ENCODE measurements at regions not wholly inside any gene's neighbourhood (a gene's known extent, or its start where the extent isn't known, plus 50 kb on each side); places are given as distances from the start of the nearest gene placed in this dataset.

GRCh38 chr9:107717529-107718314 lies 228.2 kb upstream of the KLF4 start:
- Mint-ChIP-seq H3K36me3 (ENCODE audit: low read depth) (no peaks in the 10 kb centered on the region), H3K4me3 (no peak overlapping the region), H3K4me1 (no peaks in the 10 kb centered on the region), H3K27me3 (no peaks in the 10 kb centered on the region), H3K27ac (no peak overlapping the region), H3K9me3 (peaks cover 7% of the 10 kb centered on the region)
- intact Hi-C loops (cut with micrococcal nuclease), result no loop called here
- no peak for DNase-seq

- H3K27ac Mint-ChIP-seq, result no peak overlapping the region
- H3K9me3 Mint-ChIP-seq, result peaks cover 4% of the 10 kb centered on the region
- DNase-seq, result no peak
- no peaks in the 10 kb centered on the region for H3K27me3 Mint-ChIP-seq
- no peaks in the 10 kb centered on the region for H3K36me3 Mint-ChIP-seq (ENCODE audit: low read depth)
- H3K4me1 Mint-ChIP-seq, result no peaks in the 10 kb centered on the region
- H3K4me3 Mint-ChIP-seq, result no peak overlapping the region
- intact Hi-C loops (cut with micrococcal nuclease), result no loop called here
Observed at GRCh38 chr9:107715740-107716139, 226.2 kb upstream of the KLF4 start.

GRCh38 chr9:107713470-107713869 lies 223.9 kb upstream of the KLF4 start:
- Mint-ChIP-seq H3K9me3 (peaks cover 4% of the 10 kb centered on the region), H3K36me3 (ENCODE audit: low read depth) (no peaks in the 10 kb centered on the region)
- intact Hi-C loops (cut with micrococcal nuclease), result no loop called here

GRCh38 chr9:107712390-107712789 lies 222.8 kb upstream of the KLF4 start:
- no peaks in the 10 kb centered on the region for H3K36me3 Mint-ChIP-seq (ENCODE audit: low read depth)
- H3K27ac Mint-ChIP-seq, result no peak overlapping the region
- no peak overlapping the region for H3K4me3 Mint-ChIP-seq
- H3K4me1 Mint-ChIP-seq, result no peaks in the 10 kb centered on the region
- intact Hi-C loops (cut with micrococcal nuclease), result no loop called here
- no peak for DNase-seq
- no peaks in the 10 kb centered on the region for H3K27me3 Mint-ChIP-seq
- peaks cover 4% of the 10 kb centered on the region for H3K9me3 Mint-ChIP-seq

More at GRCh38 chr9:107713470-107713869, 223.9 kb upstream of the KLF4 start:
- Mint-ChIP-seq H3K27ac (no peak overlapping the region), H3K4me1 (no peaks in the 10 kb centered on the region), H3K4me3 (no peak overlapping the region), H3K27me3 (no peaks in the 10 kb centered on the region)
- DNase-seq, result no peak

GRCh38 chr9:107711542-107711941 lies 222.0 kb upstream of the KLF4 start:
- intact Hi-C loops (cut with micrococcal nuclease), result no loop called here
- no peak for DNase-seq
- H3K27ac Mint-ChIP-seq, result no peak overlapping the region
- no peaks in the 10 kb centered on the region for H3K4me1 Mint-ChIP-seq
- no peaks in the 10 kb centered on the region for H3K27me3 Mint-ChIP-seq
- no peaks in the 10 kb centered on the region for H3K36me3 Mint-ChIP-seq (ENCODE audit: low read depth)
- no peak overlapping the region for H3K4me3 Mint-ChIP-seq
- peaks cover 4% of the 10 kb centered on the region for H3K9me3 Mint-ChIP-seq

GRCh38 chr9:107710953-107711352 lies 221.4 kb upstream of the KLF4 start:
- Mint-ChIP-seq H3K4me3 (no peak overlapping the region), H3K9me3 (peaks cover 4% of the 10 kb centered on the region), H3K27me3 (no peaks in the 10 kb centered on the region), H3K4me1 (no peaks in the 10 kb centered on the region), H3K36me3 (ENCODE audit: low read depth) (no peaks in the 10 kb centered on the region), H3K27ac (no peak overlapping the region)
- intact Hi-C loops (cut with micrococcal nuclease), result no loop called here
- DNase-seq, result no peak

- H3K9me3 Mint-ChIP-seq, result peaks cover 4% of the 10 kb centered on the region
- no peaks in the 10 kb centered on the region for H3K27me3 Mint-ChIP-seq
- intact Hi-C loops (cut with micrococcal nuclease), result no loop called here
- no peaks in the 10 kb centered on the region for H3K36me3 Mint-ChIP-seq (ENCODE audit: low read depth)
- no peak overlapping the region for H3K27ac Mint-ChIP-seq
- no peak overlapping the region for H3K4me3 Mint-ChIP-seq
- no peaks in the 10 kb centered on the region for H3K4me1 Mint-ChIP-seq
- DNase-seq, result no peak
Observed at GRCh38 chr9:107710546-107710945, 221.0 kb upstream of the KLF4 start.

- intact Hi-C loops (cut with micrococcal nuclease), result no loop called here
- H3K9me3 Mint-ChIP-seq, result peaks cover 4% of the 10 kb centered on the region
- no peak overlapping the region for H3K4me3 Mint-ChIP-seq
- DNase-seq, result no peak
- no peaks in the 10 kb centered on the region for H3K36me3 Mint-ChIP-seq (ENCODE audit: low read depth)
- H3K27ac Mint-ChIP-seq, result no peak overlapping the region
- no peaks in the 10 kb centered on the region for H3K4me1 Mint-ChIP-seq
- H3K27me3 Mint-ChIP-seq, result no peaks in the 10 kb centered on the region
Observed at GRCh38 chr9:107708791-107709190, 219.2 kb upstream of the KLF4 start.

- Mint-ChIP-seq H3K36me3 (ENCODE audit: low read depth) (no peaks in the 10 kb centered on the region), H3K27me3 (no peaks in the 10 kb centered on the region), H3K4me1 (no peaks in the 10 kb centered on the region)
Observed at GRCh38 chr9:107707915-107708441, 218.4 kb upstream of the KLF4 start.

GRCh38 chr9:107707428-107707837 lies 217.9 kb upstream of the KLF4 start:
- DNase-seq, result no peak
- Mint-ChIP-seq H3K27ac (no peak overlapping the region), H3K4me3 (no peak overlapping the region), H3K9me3 (no peaks in the 10 kb centered on the region), H3K36me3 (ENCODE audit: low read depth) (no peaks in the 10 kb centered on the region), H3K27me3 (no peaks in the 10 kb centered on the region), H3K4me1 (no peaks in the 10 kb centered on the region)
- intact Hi-C loops (cut with micrococcal nuclease), result no loop called here

More at GRCh38 chr9:107707915-107708441, 218.4 kb upstream of the KLF4 start:
- H3K9me3 Mint-ChIP-seq, result no peaks in the 10 kb centered on the region
- no peak overlapping the region for H3K4me3 Mint-ChIP-seq
- no peak overlapping the region for H3K27ac Mint-ChIP-seq
- intact Hi-C loops (cut with micrococcal nuclease), result no loop called here
- no peak for DNase-seq

GRCh38 chr9:107706701-107707427 lies 217.3 kb upstream of the KLF4 start:
- Mint-ChIP-seq H3K36me3 (ENCODE audit: low read depth) (no peaks in the 10 kb centered on the region), H3K27ac (no peak overlapping the region), H3K27me3 (no peaks in the 10 kb centered on the region), H3K4me1 (no peaks in the 10 kb centered on the region), H3K4me3 (no peak overlapping the region), H3K9me3 (no peaks in the 10 kb centered on the region)
- no peak for DNase-seq
- intact Hi-C loops (cut with micrococcal nuclease), result no loop called here

GRCh38 chr9:107705521-107705920 lies 216.0 kb upstream of the KLF4 start:
- intact Hi-C loops (cut with micrococcal nuclease), result no loop called here
- Mint-ChIP-seq H3K4me1 (no peaks in the 10 kb centered on the region), H3K27me3 (no peaks in the 10 kb centered on the region), H3K36me3 (ENCODE audit: low read depth) (no peaks in the 10 kb centered on the region), H3K27ac (no peak overlapping the region), H3K4me3 (no peak overlapping the region), H3K9me3 (no peaks in the 10 kb centered on the region)
- no peak for DNase-seq

GRCh38 chr9:107704774-107705173 lies 215.2 kb upstream of the KLF4 start:
- no peak overlapping the region for H3K4me3 Mint-ChIP-seq
- H3K9me3 Mint-ChIP-seq, result no peaks in the 10 kb centered on the region
- H3K27ac Mint-ChIP-seq, result no peak overlapping the region
- H3K27me3 Mint-ChIP-seq, result no peaks in the 10 kb centered on the region
- no peaks in the 10 kb centered on the region for H3K36me3 Mint-ChIP-seq (ENCODE audit: low read depth)
- intact Hi-C loops (cut with micrococcal nuclease), result no loop called here
- no peak for DNase-seq
- H3K4me1 Mint-ChIP-seq, result no peaks in the 10 kb centered on the region

- H3K27ac Mint-ChIP-seq, result no peak overlapping the region
- DNase-seq, result no peak
- H3K9me3 Mint-ChIP-seq, result no peaks in the 10 kb centered on the region
- H3K27me3 Mint-ChIP-seq, result no peaks in the 10 kb centered on the region
- intact Hi-C loops (cut with micrococcal nuclease), result no loop called here
- no peaks in the 10 kb centered on the region for H3K4me1 Mint-ChIP-seq
- no peaks in the 10 kb centered on the region for H3K36me3 Mint-ChIP-seq (ENCODE audit: low read depth)
- no peak overlapping the region for H3K4me3 Mint-ChIP-seq
Observed at GRCh38 chr9:107703651-107704050, 214.1 kb upstream of the KLF4 start.

Data from activated CD4-positive, alpha-beta T cell treated with anti-CD3 and anti-CD28 coated beads, Interleukin-2, amount 10 ng/mL, durations not matched to agents 24 days and 14 days (primary cell).